SJSA1 (cell line): ENCODE measurements at regions not wholly inside any gene's neighbourhood (a gene's known extent, or its start where the extent isn't known, plus 50 kb on each side); places are given as distances from the start of the nearest gene placed in this dataset.
"Not testable (repeated sequence)": the region's sequence is repeated elsewhere in the genome, so short reads cannot be mapped to it uniquely, and the experiment has no call there.

Experiments
- DNase-seq, 2 experiments: peaks; one replicate each; pipeline ENCODE4 v3.0.0-alpha.2; 2015 to 2020; ENCODE audit warnings: low spot score in 2 of 2, low read depth in 1 of 2
- H3K27ac ChIP-seq: fragments of 250-450 bp; sonication (Bioruptor Pico); 2 replicates; pipeline ENCODE4 v1.5.1; 2020; ENCODE audit warnings: mild to moderate bottlenecking, moderate library complexity
- H3K27me3 ChIP-seq: fragments of 250-450 bp; sonication (Bioruptor Pico); replicated peaks from 2 replicates; pipeline ENCODE4 v1.5.1; 2020; ENCODE audit warnings: mild to moderate bottlenecking, moderate library complexity
- H3K36me3 ChIP-seq: fragments of 250-450 bp; sonication (Bioruptor Pico); 2 replicates; pipeline ENCODE4 v1.5.1; 2020; ENCODE audit warnings: mild to moderate bottlenecking
- H3K4me1 ChIP-seq: fragments of 250-450 bp; sonication (Bioruptor Pico); replicated peaks from 2 replicates; pipeline ENCODE4 v1.6.1; 2021; ENCODE audit warnings: mild to moderate bottlenecking
- H3K4me3 ChIP-seq: fragments of 250-450 bp; sonication (Bioruptor Pico); 2 replicates; pipeline ENCODE4 v1.5.1; 2020; ENCODE audit warnings: mild to moderate bottlenecking
- H3K9me3 ChIP-seq: fragments of 250-450 bp; sonication (Bioruptor Pico); replicated peaks from 2 replicates; pipeline ENCODE4 v1.5.1; 2020; ENCODE audit warnings: mild to moderate bottlenecking

DNA sequence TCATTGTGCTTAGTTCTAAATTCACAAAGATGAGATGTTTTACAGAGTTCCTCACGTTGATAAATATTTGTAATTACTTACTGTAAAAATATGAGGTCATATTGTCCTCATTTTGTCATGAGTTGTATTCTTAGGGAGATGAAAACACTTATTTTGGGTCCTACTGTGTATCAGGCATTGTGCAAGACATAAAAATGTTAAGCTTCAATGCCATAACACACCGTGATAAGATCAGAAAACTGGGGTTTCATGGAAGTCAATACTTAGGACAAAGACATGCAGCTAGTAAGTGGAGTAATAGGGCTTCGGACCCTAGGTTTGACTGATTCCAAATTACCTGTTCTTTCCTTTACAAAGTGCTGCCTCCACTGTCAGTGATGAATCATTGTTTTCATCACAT is 720.7 kb upstream of the ZP4 start:
- DNase-seq = no peak
- Histone ChIP-seq H3K4me1 (no peaks in the 10 kb centered on the region), H3K9me3 (no peaks in the 10 kb centered on the region; the same call in 1 of the 2 replicates), H3K36me3 (no peaks in the 10 kb centered on the region), H3K27ac (no peak overlapping the region), H3K4me3 (no peak overlapping the region), H3K27me3 (no peaks in the 10 kb centered on the region)

DNA sequence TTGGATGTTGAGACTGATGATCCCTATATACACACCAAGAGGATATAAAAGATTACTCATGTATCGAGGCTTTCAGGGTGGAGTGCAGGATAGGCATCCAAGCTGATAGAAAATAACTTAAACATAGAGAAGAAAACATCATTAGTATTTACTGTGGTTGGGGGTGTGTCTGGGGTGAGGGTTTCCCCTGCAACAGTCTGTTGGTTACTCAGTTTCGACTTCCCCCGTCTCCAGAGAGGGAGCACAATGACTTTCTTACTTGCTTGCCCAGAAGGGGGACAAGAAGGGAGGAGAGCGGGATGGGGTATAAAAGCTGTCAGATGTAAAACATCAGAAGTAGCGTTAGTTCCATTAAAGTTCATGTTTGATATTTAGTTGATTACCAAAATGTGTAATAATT is 717.4 kb upstream of the ZP4 start:
- no peak overlapping the region for H3K4me3 ChIP-seq
- H3K36me3 ChIP-seq = no peaks in the 10 kb centered on the region
- H3K27me3 ChIP-seq = no peaks in the 10 kb centered on the region
- DNase-seq = no peak
- no peak overlapping the region for H3K27ac ChIP-seq
- H3K4me1 ChIP-seq = no peaks in the 10 kb centered on the region
- H3K9me3 ChIP-seq = no peaks in the 10 kb centered on the region; the same call in 1 of the 2 replicates

DNA sequence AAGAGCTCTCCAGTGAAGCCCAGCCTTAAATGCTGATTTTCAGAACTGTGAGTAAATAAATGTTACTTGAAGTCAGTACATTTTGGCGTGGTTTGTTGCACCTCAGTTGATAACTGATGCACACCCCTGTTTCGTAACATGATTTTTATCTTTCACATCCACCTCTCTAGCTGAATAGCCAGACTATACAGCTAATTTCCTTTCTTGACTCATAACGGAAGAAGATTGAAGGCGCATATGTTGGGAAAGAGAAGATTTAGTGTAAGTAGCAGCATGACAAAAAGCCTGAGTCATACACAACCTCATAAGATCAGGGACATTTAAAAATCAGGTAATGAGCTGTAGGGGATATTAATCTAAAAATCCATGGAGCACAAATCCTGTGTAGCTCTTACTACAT is 716.2 kb upstream of the ZP4 start:
- Histone ChIP-seq H3K4me1 (no peaks in the 10 kb centered on the region), H3K27me3 (no peaks in the 10 kb centered on the region), H3K4me3 (no peak overlapping the region), H3K27ac (no peak overlapping the region), H3K9me3 (no peaks in the 10 kb centered on the region; the same call in 1 of the 2 replicates), H3K36me3 (no peaks in the 10 kb centered on the region)
- DNase-seq = no peak

DNA sequence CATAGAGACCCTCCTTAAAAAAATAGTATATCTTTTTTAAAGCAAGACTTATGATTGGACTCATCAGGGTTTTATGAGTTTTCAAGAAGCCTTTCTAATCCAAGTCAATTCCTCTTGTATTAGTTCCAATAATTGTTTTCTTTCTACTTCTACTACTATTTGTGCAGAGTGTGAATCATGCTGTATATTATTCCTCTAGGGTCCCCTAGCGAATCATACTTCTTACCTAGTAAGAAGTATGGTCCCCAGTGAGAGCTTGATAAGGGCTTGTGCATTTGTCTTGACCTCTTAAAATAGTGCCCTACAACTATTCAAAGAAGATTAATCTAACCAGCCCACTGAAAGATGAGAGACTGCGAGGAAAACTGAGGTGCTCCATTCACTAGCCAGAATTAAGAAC is 715.7 kb upstream of the ZP4 start:
- H3K27ac ChIP-seq = no peak overlapping the region
- no peaks in the 10 kb centered on the region for H3K27me3 ChIP-seq
- H3K4me3 ChIP-seq = no peak overlapping the region
- no peaks in the 10 kb centered on the region for H3K36me3 ChIP-seq
- H3K4me1 ChIP-seq = no peaks in the 10 kb centered on the region
- H3K9me3 ChIP-seq = no peaks in the 10 kb centered on the region; the same call in 1 of the 2 replicates
- no peak for DNase-seq

DNA sequence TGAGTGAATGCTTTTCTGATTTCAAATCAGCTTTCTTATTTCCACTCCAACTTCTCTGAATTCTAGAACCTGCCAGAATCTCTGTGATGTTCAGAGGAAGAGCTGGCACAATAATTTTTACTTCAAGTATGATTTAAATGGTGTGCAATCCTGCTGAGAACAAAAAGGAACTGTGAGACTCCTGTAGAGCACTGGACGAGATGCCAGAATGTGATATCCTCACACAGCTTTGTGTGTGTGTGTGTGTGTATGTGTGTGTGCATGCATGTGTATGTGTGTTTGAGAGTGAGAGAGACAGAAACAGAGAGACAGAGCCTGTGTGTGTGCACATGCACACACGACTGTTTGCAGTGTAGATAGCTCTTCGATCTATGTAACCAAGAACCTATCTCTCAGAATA is 713.6 kb upstream of the ZP4 start:
- no peak for DNase-seq
- Histone ChIP-seq H3K9me3 (no peaks in the 10 kb centered on the region; the same call in 1 of the 2 replicates), H3K36me3 (no peaks in the 10 kb centered on the region), H3K27me3 (no peaks in the 10 kb centered on the region), H3K4me1 (no peaks in the 10 kb centered on the region), H3K4me3 (no peak overlapping the region), H3K27ac (no peak overlapping the region)

DNA sequence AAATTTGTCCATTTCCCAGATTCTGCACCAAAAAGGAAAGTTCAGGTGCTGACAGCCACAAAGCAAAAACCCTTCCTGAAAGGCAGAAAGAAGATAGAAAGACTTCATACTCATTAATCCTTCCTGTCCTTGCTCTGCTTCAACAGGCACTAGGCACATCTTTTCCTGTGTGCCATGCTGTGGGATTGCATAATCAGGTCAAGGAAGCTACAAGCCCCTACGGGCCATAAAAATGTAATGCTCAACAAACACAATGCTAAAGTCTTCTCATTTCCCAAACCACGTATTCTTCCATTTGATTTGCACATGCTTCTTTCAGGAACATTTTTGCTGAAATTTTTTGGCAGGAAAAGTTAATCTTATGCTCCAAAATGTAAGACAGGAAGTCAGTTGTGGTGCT is 710.9 kb upstream of the ZP4 start:
- not testable (repeated sequence) for H3K9me3 ChIP-seq, H3K4me1 ChIP-seq, H3K27me3 ChIP-seq, H3K27ac ChIP-seq, H3K36me3 ChIP-seq, H3K4me3 ChIP-seq, DNase-seq

DNA sequence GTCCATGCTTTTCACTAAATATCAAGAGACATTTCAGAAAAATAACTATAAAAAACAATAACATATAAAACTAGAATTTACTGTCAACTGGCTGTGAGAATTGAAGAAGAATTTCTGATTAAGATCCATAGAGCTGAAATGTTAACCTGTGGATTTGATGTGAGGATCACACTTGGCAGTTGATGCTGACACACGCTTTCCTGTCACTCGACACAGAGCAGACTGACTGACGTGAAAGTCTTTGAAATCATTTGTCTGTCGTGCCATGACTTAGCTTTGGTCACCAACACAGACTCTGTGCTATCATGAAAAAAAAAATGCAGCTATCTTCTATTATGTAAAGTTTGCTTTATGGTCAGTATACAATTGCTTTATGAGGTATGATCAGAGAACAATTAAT is 706.0 kb upstream of the ZP4 start:
- no peaks in the 10 kb centered on the region for H3K4me1 ChIP-seq
- no peak for DNase-seq
- H3K27ac ChIP-seq = no peak overlapping the region
- no peaks in the 10 kb centered on the region for H3K36me3 ChIP-seq
- no peaks in the 10 kb centered on the region for H3K27me3 ChIP-seq
- H3K4me3 ChIP-seq = no peak overlapping the region
- no peaks in the 10 kb centered on the region for H3K9me3 ChIP-seq

DNA sequence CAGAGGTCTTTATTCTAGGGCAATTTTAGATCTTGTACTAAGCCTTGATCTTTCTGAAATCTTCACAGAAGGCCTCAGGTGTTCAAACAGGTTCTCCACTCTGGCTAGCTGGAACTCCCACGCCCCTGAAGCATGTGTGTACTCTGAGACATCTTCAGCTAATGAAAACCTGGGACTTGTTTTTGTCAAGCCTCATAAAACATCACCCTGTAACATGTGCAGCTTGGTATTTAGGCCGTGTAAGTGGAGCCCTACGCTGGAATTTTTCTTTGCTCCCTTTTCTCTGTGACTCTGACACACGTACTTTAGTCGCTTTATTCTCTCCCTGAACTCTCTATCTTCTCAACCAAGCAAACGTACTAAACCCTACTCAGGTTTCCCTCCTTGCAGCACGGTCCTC is 701.9 kb upstream of the ZP4 start:
- no peak for DNase-seq
- Histone ChIP-seq H3K27ac (no peak overlapping the region), H3K9me3 (0 out of 2 replicates have a peak, but pooled peaks cover 4% of the 10 kb centered on the region), H3K4me3 (no peak overlapping the region), H3K36me3 (no peaks in the 10 kb centered on the region), H3K4me1 (peaks cover 9% of the 10 kb centered on the region), H3K27me3 (no peaks in the 10 kb centered on the region)

DNA sequence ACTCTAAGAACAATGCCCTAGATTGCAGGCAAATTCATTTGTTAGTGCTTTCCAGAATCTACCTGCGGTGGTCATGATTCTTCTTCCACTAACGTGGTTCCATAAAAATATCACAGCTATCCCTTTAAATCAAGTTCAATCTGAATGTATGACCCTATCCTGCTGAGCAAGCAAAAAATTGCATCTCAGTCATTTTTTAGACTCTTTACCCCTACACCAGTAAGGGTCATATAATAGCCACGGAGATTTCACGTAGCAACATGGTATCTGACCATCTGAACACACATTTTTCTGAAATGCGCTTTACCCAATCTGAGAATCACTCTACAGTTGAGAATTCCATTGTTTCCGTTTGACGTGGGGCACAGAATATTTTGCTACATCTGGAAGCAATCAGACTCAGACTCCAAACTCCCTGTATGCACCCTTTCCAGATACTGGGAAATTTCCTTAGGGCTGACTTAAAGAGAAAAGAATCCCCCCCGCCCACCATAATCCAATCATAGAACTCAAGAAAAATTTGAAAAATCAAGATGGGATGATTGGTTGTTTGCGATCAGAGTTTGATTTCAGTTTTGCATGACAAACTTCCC is 699.2 kb upstream of the ZP4 start:
- Histone ChIP-seq H3K27ac (peak overlapping the region; percentile 75), H3K9me3 (0 out of 2 replicates have a peak, but pooled peaks cover 4% of the 10 kb centered on the region), H3K27me3 (no peaks in the 10 kb centered on the region), H3K4me3 (peak overlapping the region; percentile 22), H3K36me3 (no peaks in the 10 kb centered on the region), H3K4me1 (peaks cover 9% of the 10 kb centered on the region)
- peak; percentile 42 to 79 for DNase-seq

DNA sequence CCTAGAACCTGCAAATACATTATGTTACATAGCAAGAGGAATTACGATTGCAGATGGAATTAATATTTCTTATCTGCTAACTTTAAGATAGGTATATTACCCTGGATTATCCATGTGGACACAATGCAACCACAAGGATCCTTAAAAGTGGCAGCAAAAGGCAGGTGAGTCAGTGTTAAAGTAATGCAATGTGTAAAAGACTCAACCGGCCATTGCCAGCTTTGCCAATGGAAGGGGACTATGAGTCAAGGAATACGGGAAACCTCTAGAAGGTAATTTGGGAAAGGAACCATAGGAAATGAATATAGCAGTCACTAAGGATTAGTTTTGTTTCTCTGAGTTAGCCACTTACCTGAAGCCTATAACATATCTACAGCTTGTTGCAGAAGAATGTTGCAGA is 692.1 kb upstream of the ZP4 start:
- H3K4me1 ChIP-seq = peaks cover 11% of the 10 kb centered on the region
- no peaks in the 10 kb centered on the region for H3K27me3 ChIP-seq
- no peak for DNase-seq
- H3K36me3 ChIP-seq = no peaks in the 10 kb centered on the region
- H3K27ac ChIP-seq = no peak overlapping the region
- H3K4me3 ChIP-seq = no peak overlapping the region
- peaks cover 1% of the 10 kb centered on the region; the same call in 1 of the 2 replicates for H3K9me3 ChIP-seq

DNA sequence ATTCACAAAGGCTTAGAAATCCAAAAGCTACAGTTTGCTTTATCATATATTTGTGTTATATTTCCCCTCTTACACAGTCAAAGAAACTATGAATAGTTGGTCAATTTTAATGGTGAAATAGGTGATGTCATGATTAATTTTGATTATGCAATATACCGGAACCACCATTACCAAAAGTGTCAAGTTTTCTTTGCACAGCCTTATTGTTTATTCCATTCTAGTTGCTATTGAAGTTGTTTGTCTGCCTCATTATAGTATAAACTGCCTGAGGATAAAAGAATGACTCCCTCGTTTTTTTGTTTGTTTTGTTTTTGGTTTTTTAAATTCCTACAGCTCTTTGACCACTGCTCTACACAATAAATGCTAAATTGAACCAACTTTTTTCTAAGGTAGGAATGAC is 690.6 kb upstream of the ZP4 start:
- Histone ChIP-seq H3K27ac (no peak overlapping the region), H3K4me3 (no peak overlapping the region), H3K36me3 (no peaks in the 10 kb centered on the region), H3K4me1 (peaks cover 11% of the 10 kb centered on the region), H3K27me3 (no peaks in the 10 kb centered on the region), H3K9me3 (no peaks in the 10 kb centered on the region; the same call in 1 of the 2 replicates)
- peak in 1 of 2 experiments; percentile 52 for DNase-seq

DNA sequence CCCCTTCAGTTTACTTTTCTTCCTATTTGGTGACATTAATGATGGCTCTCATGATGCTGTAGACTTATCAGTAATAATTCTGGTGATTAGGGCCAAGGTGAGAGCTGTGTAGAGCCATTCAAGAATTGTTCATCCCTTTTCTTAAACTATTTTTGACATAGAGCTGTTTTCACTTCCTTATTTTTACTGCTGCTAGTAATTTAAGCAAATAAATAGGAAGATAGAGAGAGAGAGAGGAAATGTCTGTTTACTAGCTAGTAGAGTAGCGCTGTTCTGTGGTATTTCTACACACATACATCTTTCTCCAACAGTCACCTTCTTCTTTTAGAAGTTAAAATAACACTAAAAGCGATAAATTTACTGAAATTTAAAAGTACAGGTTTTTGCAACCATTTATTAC is 678.0 kb upstream of the ZP4 start:
- Histone ChIP-seq H3K27ac (no peak overlapping the region), H3K36me3 (no peaks in the 10 kb centered on the region), H3K9me3 (no peaks in the 10 kb centered on the region), H3K4me1 (no peaks in the 10 kb centered on the region), H3K4me3 (no peak overlapping the region), H3K27me3 (no peaks in the 10 kb centered on the region)
- DNase-seq = no peak

DNA sequence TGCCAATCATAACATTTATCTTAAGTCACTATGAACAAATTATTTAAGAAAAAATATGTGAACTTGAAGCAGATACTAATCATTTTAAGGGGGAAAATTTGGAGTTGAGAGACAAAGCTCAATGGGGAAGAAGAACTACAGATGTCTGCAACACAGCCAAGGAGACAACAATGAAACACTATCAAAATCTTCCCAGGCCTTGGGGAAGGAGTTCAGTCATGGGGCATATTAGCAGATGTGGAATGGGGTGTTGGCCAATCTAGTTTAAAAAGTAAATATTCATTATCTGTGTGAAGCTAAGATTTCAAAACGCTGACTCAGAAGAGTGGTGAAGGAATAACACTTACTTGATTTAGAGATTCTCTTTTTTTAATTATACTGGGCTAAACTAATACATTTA is 671.6 kb upstream of the ZP4 start:
- DNase-seq = no peak
- H3K4me1 ChIP-seq = no peaks in the 10 kb centered on the region
- H3K9me3 ChIP-seq = 0 out of 2 replicates have a peak, but pooled peaks cover 3% of the 10 kb centered on the region
- no peaks in the 10 kb centered on the region for H3K36me3 ChIP-seq
- no peak overlapping the region for H3K27ac ChIP-seq
- H3K4me3 ChIP-seq = no peak overlapping the region
- no peaks in the 10 kb centered on the region for H3K27me3 ChIP-seq

DNA sequence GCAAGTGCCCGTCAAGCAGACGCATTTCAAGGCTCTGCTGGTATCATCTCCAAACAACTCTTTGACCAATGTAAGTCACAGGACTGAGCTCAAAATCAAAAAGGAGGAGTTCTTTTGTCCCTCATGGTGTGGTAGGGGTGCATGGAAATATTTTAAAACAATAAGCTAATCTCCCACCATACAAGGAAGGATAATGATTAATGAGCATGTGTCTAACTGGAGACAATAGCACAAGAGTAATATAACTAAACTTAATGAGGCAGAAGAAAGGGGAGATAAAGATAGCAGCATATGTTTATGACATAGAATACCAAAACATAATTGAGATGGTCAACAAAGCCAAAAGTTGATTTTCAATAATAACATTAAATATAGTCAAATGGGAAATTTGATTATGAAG is 668.0 kb upstream of the ZP4 start:
- Histone ChIP-seq H3K27me3 (no peaks in the 10 kb centered on the region), H3K27ac (no peak overlapping the region), H3K4me3 (no peak overlapping the region), H3K9me3 (0 out of 2 replicates have a peak, but pooled peaks cover 3% of the 10 kb centered on the region), H3K36me3 (no peaks in the 10 kb centered on the region), H3K4me1 (no peaks in the 10 kb centered on the region)
- no peak for DNase-seq

DNA sequence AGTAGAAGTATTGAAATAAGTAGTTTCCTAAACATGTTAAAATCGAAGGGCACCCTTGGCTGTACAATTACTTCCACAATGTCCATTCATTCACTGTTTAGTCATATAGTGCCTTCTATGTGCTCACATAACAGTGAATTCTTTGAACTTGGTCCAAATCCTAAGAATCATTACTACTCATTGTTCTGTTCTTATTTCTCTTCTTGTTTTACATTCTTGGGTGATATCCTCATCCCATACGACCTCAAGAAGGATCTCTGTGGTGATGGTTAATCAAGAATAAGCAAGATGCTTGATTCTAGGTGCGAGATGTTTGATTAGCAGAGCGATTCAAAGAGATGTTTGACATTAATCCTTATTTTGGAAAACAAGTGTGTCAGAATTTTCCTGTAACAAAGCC is 667.4 kb upstream of the ZP4 start:
- H3K36me3 ChIP-seq = no peaks in the 10 kb centered on the region
- 0 out of 2 replicates have a peak, but pooled peaks cover 3% of the 10 kb centered on the region for H3K9me3 ChIP-seq
- no peak overlapping the region for H3K27ac ChIP-seq
- peak in 1 of 2 experiments; percentile 30 for DNase-seq
- no peaks in the 10 kb centered on the region for H3K27me3 ChIP-seq
- H3K4me3 ChIP-seq = no peak overlapping the region
- no peaks in the 10 kb centered on the region for H3K4me1 ChIP-seq
